HepG2 (cell line): ENCODE measurements at regions not wholly inside any gene's neighbourhood (a gene's known extent, or its start where the extent isn't known, plus 50 kb on each side); places are given as distances from the start of the nearest gene placed in this dataset.

Source experiments
- ATAC-seq: fragments of 200-7000 bp; cut with Tn5 transposase; 3 replicates; pipeline ENCODE4 v1.9.1; 2020; ENCODE audit warnings: mild to moderate bottlenecking, moderate library complexity
- BruUV-seq: library from RNA; stranded (reverse); fragments of 400-500 nt; replicated peaks from 2 replicates; lab custom pipeline; 2021; lab: Mats Ljungman, UMichigan
- CTCF ChIA-PET: fragments of 300-600 bp; formaldehyde crosslinking; extraction: SDS; loops from one replicate; lab custom pipeline; 2021; ENCODE audit warnings: low total read pairs, inconsistent platforms, low intra/inter-chr PET ratio; lab: Yijun Ruan, JAX
- POLR2A ChIA-PET: fragments of 350-600 bp; sonication (Branson Sonifier 250); formaldehyde crosslinking; loops from one replicate; lab custom pipeline; 2020; ENCODE audit warnings: antibody characterized with exemption, inconsistent platforms; lab: Yijun Ruan, JAX
- DNase-seq: peaks from one replicate; pipeline ENCODE4 v3.0.0-alpha.2; 2015; ENCODE audit warnings: low spot score
- FAIRE-seq: peaks from 3 replicates; lab custom pipeline; 2011; peaks lifted over from hg19 to GRCh38; lab: Jason Lieb, UNC
- H2AFZ ChIP-seq: one replicate; pipeline ENCODE4 v1.6.1; 2011; ENCODE audit warnings: low read length, inconsistent platforms
- H3K27ac ChIP-seq: fragments of 300-600 bp; 3 replicates; pipeline ENCODE4 v1.8.0; 2011; ENCODE audit warnings: mixed run types, mild to moderate bottlenecking, mixed read lengths, low read length, inconsistent platforms; ENCODE audit not compliant: insufficient read depth; ENCODE audit errors: extremely low read length
- H3K27me3 ChIP-seq, 2 experiments: fragments of 200-600 bp in 1 of 2; 2 replicates in 1 of 2; 3 replicates in 1 of 2; pipeline versions ENCODE4 v1.6.0 to v1.8.0; 2011; ENCODE audit warnings: low read length in 2 of 2, mild to moderate bottlenecking in 2 of 2, moderate library complexity in 2 of 2, inconsistent platforms in 1 of 2; ENCODE audit not compliant: insufficient read depth in 2 of 2, control insufficient read depth in 1 of 2
- H3K36me3 ChIP-seq, 2 experiments: fragments of 200-600 bp in 1 of 2; replicated peaks in 1 of 2; 2 replicates in 1 of 2; 3 replicates in 1 of 2; pipeline versions ENCODE4 v1.5.1 to v1.8.0; 2011; ENCODE audit warnings: low read length in 2 of 2, inconsistent platforms in 1 of 2; ENCODE audit not compliant: insufficient read depth in 2 of 2, control insufficient read depth in 1 of 2
- H3K4me1 ChIP-seq: 2 replicates; pipeline ENCODE4 v1.5.1; 2012; ENCODE audit warnings: low read length, inconsistent platforms; ENCODE audit not compliant: insufficient read depth
- H3K4me2 ChIP-seq: 2 replicates; pipeline ENCODE4 v1.6.0; 2011; ENCODE audit warnings: low read depth, low read length, inconsistent platforms
- H3K4me3 ChIP-seq, 3 experiments: fragments of 200-600 bp in 1 of 3; sonication (generic), shearing (Covaris generic) in 1 of 3; replicated peaks in 1 of 3; 2 replicates each; pipeline ENCODE4 v1.5.1; 2011 to 2016; ENCODE audit warnings: low read length in 3 of 3, inconsistent platforms in 2 of 3, low read depth in 2 of 3, mild to moderate bottlenecking in 2 of 3, control low read depth in 1 of 3, mixed read lengths in 1 of 3; ENCODE audit not compliant: insufficient read depth in 1 of 3
- H3K79me2 ChIP-seq: one replicate; pipeline ENCODE4 v1.6.1; 2011; ENCODE audit warnings: low read length, inconsistent platforms; ENCODE audit not compliant: insufficient read depth
- H3K9ac ChIP-seq: 2 replicates; pipeline ENCODE4 v1.6.0; 2011; ENCODE audit warnings: mild to moderate bottlenecking, low read depth, low read length, inconsistent platforms; ENCODE audit not compliant: insufficient read depth
- H3K9me3 ChIP-seq: 2 replicates; pipeline ENCODE4 v1.5.1; 2012; ENCODE audit warnings: mild to moderate bottlenecking, low read length
- H4K20me1 ChIP-seq: 2 replicates; pipeline ENCODE4 v1.6.0; 2011; ENCODE audit warnings: inconsistent platforms, mild to moderate bottlenecking, low read length, moderate library complexity; ENCODE audit not compliant: insufficient read depth
- ARNTL ChIP-seq: sonication (generic); formaldehyde crosslinking; IDR thresholded peaks from 2 replicates; pipeline ENCODE4 v1.4.0; 2020; ENCODE audit warnings: mild to moderate bottlenecking, missing genetic modification reagents
- NCOA5 ChIP-seq: sonication (generic); formaldehyde crosslinking; IDR thresholded peaks from 2 replicates; pipeline ENCODE4 v1.4.0; 2020; ENCODE audit warnings: missing genetic modification reagents
- NR2F2 ChIP-seq: IDR thresholded peaks from 2 replicates; pipeline ENCODE4 v1.6.1; 2012; ENCODE audit warnings: low read depth, inconsistent platforms, borderline replicate concordance
- PCBP2 ChIP-seq: fragments of 200-400 bp; formaldehyde crosslinking; optimal IDR thresholded peaks from 2 replicates; pipeline ENCODE3; 2018; ENCODE audit warnings: low read length, low read depth; ENCODE audit not compliant: poor library complexity, severe bottlenecking
- POGZ ChIP-seq: sonication (generic); formaldehyde crosslinking; IDR thresholded peaks from 2 replicates; pipeline ENCODE4 v1.4.0; 2020; ENCODE audit warnings: mild to moderate bottlenecking, missing genetic modification reagents
- TBP ChIP-seq: sonication (generic); formaldehyde crosslinking; IDR thresholded peaks from 2 replicates; pipeline ENCODE4 v1.5.0; 2020; ENCODE audit warnings: missing genetic modification reagents
- ZBTB46 ChIP-seq: sonication (generic); formaldehyde crosslinking; IDR thresholded peaks from 2 replicates; pipeline ENCODE4 v1.4.0; 2020; ENCODE audit warnings: mild to moderate bottlenecking, missing genetic modification reagents, borderline replicate concordance
- ZFP91 ChIP-seq: sonication (generic); formaldehyde crosslinking; IDR thresholded peaks from 2 replicates; pipeline ENCODE4 v1.9.0; 2022; ENCODE audit warnings: missing genetic modification reagents, mild to moderate bottlenecking, borderline replicate concordance
- ZNF230 ChIP-seq: sonication (generic); formaldehyde crosslinking; IDR thresholded peaks from 2 replicates; pipeline ENCODE4 v1.4.0; 2020; ENCODE audit warnings: mild to moderate bottlenecking, missing genetic modification reagents
- ZNF558 ChIP-seq: sonication (generic); formaldehyde crosslinking; IDR thresholded peaks from 2 replicates; pipeline ENCODE4 v1.9.0; 2022; ENCODE audit warnings: mild to moderate bottlenecking, missing genetic modification reagents, borderline replicate concordance
- ZNF644 ChIP-seq: IDR thresholded peaks from 2 replicates; pipeline ENCODE4 v1.6.1; 2016; ENCODE audit warnings: low read depth
- ZNF784 ChIP-seq: sonication (generic); formaldehyde crosslinking; IDR thresholded peaks from 2 replicates; pipeline ENCODE4 v1.5.1; 2020; ENCODE audit warnings: missing genetic modification reagents, mild to moderate bottlenecking, borderline replicate concordance
- ZNF800 ChIP-seq: sonication (generic); formaldehyde crosslinking; IDR thresholded peaks from 2 replicates; pipeline ENCODE4 v1.4.0; 2020; ENCODE audit warnings: missing genetic modification reagents
- WGBS: methylation state at CpG from one replicate; pipeline ENCODE4 v1.1.6; 2017; ENCODE audit warnings: low lambda C conversion rate; 5-methylcytosine and 5-hydroxymethylcytosine counted together
- in situ Hi-C: cut with HindIII; loops from 2 replicates; pipeline ENCODE4 v1.10.0; 2017; ENCODE audit warnings: low pct_unique_long_range_greater_than_20kb; ENCODE audit not compliant: extremely low pct_ligation_motif_present
- intact Hi-C: fragments of 100-400 bp; cut with micrococcal nuclease; formaldehyde crosslinking; loops from one replicate; pipeline ENCODE4 v1.10.0; 2022; ENCODE audit not compliant: unreplicated experiment

DNA sequence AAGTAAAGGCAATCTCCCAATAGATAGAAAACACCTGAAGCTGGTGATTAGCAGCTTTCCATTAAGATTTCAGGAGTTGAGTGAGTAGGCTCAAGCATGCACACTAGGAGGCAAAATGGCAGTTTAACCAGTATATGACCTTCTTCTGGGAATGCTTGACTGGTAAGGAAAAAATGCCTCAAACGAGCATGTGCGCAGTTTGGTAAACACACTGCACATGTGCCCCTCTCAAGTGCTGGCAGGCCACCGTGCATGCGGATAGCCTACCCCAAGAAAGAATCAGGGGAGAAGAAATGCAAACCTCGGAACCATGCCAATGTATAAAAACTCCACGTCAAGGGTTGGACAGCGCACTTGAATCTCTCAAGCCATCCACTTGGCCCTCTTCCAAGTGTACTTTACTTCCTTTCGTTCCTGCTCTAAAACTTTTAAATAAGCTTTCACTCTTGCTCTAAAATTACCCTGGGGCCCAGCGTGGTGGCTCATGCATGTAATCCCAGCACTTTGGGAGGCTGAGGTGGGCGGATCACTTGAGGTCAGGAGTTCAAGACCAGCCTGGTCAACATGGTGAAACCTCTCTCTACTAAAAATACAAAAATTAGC lies 98.8 kb upstream of the CDK1 start:
- no peaks in the 10 kb centered on the region for H4K20me1 ChIP-seq
- no peaks in the 10 kb centered on the region for H3K9me3 ChIP-seq
- BruUV-seq: no TSS peak
- no peak overlapping the region for H2AFZ ChIP-seq
- DNase-seq (no peak), ATAC-seq (no peak)
- 42% methylated on average over 10 of the region's 10 CpGs for WGBS
- H3K9ac ChIP-seq: no peak overlapping the region
- no peak overlapping the region for H3K4me2 ChIP-seq
- POLR2A ChIA-PET: no interaction called here
- intact Hi-C loops (no loop called here), in situ Hi-C loops (no loop called here)
- H3K36me3 ChIP-seq: no peaks in the 10 kb centered on the region
- H3K4me1 ChIP-seq: no peaks in the 10 kb centered on the region
- H3K79me2 ChIP-seq: no peaks in the 10 kb centered on the region
- no peak overlapping the region for H3K27ac ChIP-seq
- H3K4me3 ChIP-seq: no peak overlapping the region
- no peaks in the 10 kb centered on the region for H3K27me3 ChIP-seq
- TF ChIP-seq ZNF558: no peak
- TF ChIP-seq TBP (CRISPR knock-in tag): no peak
- TF ChIP-seq ZFP91: no peak
- TF ChIP-seq POGZ (CRISPR knock-in tag): no peak
- TF ChIP-seq NCOA5: no peak
- TF ChIP-seq, all 625 proteins: peak for 0
- FAIRE-seq: no peak
- CTCF ChIA-PET: no interaction called here

GRCh38 chr10:60678978-60679377 lies 99.3 kb upstream of the CDK1 start:
- Histone ChIP-seq H3K79me2 (no peaks in the 10 kb centered on the region), H2AFZ (no peak overlapping the region), H3K27ac (no peak overlapping the region), H4K20me1 (no peaks in the 10 kb centered on the region), H3K4me3 (no peak overlapping the region), H3K27me3 (no peaks in the 10 kb centered on the region), H3K9ac (no peak overlapping the region), H3K4me2 (no peak overlapping the region), H3K9me3 (no peaks in the 10 kb centered on the region), H3K4me1 (no peaks in the 10 kb centered on the region), H3K36me3 (no peaks in the 10 kb centered on the region)
- no peak for DNase-seq
- in situ Hi-C loops (no loop called here), intact Hi-C loops (no loop called here)
- POLR2A ChIA-PET: no interaction called here
- CTCF ChIA-PET: no interaction called here
- 3% methylated on average over 4 of the region's 4 CpGs for WGBS
- no peak for ATAC-seq
- no peak for FAIRE-seq
- no TSS peak for BruUV-seq
- TF ChIP-seq ZNF800 (CRISPR knock-in tag): no peak
- TF ChIP-seq PCBP2: no peak
- no peak for TF ChIP-seq ARNTL (CRISPR knock-in tag)
- no peak for TF ChIP-seq NR2F2
- no peak for TF ChIP-seq ZNF784 (CRISPR knock-in tag)
- TF ChIP-seq ZNF230 (CRISPR knock-in tag): no peak
- no peak for TF ChIP-seq ZBTB46
- TF ChIP-seq ZNF644 (CRISPR knock-in tag): no peak
